Activated effector memory CD4-positive, alpha-beta T cell treated with anti-CD3 and anti-CD28 coated beads, Interleukin-2, amount 50 U/mL, for 16 hours (primary cell): ENCODE measurements at regions not wholly inside any gene's neighbourhood (a gene's known extent, or its start where the extent isn't known, plus 50 kb on each side); places are given as distances from the start of the nearest gene placed in this dataset.
"Not testable (repeated sequence)": the region's sequence is repeated elsewhere in the genome, so short reads cannot be mapped to it uniquely, and the experiment has no call there.

ENCODE experiments used
- DNase-seq: peaks from one replicate; pipeline ENCODE4 v3.0.0-alpha.2; 2020

DNA sequence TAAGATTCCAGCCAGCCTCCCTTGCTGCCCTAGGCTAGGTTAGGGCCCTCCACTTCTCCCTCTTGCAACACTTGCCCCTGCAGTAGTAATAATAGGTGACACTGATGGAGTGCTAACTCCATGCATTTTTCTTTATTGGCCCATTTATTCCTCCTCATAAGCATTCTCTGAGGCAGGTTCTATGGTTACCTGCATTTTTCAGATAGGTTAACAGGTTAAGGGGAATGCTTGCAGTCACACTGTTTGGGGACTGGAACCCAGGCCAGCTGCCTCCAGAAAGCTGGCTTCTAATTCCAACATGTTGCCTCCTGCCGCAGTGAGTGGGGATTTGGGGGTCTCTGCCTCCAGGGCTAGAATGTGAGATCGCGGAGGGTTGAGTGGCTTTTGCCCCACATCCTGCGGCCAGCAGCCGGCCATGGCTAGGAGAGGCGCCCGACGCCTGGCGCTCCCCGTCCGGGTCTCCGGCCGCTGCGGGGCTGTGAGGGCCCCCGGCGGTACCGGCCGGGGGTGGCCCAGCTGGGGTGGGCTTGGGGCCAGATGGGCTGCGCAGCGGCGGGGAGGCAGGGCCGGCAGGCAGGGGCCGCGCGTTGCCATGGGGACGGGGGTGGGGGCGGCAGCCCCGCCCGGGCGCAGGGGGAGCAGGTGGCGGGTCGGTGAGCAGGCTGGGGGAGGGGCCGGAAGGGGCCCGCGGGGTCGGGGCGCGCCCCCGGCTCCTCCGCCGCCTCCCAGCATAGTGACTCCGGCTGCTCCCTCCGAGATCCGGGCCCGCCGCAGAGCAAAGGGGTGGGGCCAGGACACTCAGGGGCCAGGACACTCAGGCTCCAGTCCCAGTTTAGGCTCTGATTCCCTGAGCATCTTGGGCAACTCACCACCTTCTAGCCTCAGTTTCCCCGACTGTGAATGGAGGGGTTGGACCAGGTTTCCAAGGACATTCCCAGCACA lies 68.4 kb upstream of the SSBP3 start:
- peak; percentile 75 for DNase-seq

DNA sequence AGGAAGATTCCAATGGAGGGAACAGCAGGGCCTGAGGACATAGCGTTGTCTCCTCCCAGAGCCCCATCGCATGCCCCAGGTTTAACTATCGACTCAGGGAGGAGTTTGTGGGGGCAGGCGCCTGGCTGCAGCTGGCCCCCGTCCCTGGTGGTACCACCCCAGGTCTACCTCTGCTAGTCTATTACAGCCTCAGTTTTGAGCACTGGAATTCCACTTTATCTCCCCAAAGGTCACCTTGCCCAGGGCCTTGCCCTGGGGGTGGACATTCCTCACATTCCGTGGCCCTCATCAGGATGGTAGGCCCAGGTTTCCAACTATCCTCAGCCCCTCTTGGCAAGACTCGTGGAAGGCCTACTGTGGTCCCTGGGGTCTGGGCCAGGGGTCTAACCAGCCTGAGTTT lies 65.4 kb upstream of the SSBP3 start:
- DNase-seq: no peak

DNA sequence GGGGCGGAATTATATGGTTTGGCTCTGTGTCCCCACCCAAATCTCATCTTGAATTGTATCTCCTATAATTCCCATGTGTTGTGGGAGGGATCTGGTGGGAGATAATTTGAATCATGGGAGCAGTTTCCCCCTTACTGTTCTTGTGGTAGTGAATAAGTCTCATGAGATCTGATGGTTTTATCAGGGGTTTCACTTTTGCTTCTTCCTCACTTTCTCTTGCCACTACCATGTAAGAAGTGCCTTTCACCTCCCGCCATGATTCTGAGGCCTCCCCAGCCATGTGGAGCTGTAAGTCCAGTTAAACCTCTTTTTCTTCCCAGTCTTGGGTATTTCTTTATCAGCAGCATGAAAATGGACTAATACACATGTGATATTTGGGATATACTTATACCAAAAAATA lies 63.2 kb upstream of the SSBP3 start:
- not testable (repeated sequence) for DNase-seq

DNA sequence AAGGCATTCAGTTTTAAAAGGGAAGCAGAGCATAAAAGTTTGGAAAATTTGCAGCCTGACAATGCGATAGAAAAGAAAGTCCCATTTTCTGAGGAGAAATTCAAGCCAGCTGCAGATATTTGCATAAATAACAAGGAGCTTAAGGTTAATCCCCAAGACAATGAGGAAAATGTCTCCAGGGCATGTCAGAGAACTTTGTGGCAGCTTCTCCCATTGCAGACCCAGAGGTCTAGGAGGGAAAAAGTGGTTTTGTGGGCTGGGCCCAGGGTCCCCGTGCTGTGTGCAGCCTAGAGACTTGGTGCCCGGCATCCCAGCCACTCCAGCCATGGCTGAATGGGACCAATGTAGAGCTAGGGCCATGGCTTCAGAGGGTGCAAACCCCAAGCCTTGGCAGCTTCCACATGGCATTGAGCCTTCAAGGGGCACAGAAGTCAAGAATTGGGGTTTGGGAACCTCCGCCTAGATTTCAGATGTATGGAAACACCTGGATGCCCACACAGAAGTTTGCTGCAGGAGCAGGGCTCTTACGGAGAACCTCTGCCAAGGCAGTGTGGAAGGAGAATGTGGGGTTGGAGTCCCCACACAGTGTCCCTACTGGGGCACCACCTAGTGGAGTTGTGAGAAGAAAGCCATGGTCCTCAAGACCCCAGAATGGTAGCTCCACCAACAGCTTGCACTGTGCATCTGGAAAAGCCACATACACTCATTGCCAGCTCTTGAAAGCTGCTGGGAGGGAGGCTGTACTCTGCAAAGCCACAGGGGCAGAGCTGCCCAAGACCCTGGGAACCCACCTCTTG lies 62.3 kb upstream of the SSBP3 start:
- peak; percentile 46 for DNase-seq

DNA sequence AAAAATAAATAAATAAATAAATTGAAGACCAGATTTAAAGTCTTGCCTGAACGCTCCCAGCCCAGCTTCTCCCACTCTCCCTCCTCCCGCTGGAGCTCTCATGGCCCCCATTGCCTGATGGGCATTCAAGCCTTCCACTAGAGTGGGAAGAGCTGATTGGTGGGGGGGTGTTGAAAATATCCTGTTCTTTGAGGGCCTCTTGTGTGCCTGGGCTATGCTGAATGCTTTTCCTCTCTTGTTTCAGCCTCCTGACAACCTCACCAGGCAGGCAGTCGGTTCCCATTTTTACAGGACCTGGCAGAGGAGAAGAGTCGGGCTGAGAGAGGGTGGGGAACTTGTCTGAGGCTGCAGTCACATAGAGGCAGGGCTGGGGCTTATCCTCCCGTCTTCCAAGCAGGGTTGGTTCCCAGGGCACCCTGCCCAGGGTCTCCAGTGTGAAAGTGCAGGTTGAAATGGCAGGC lies 59.2 kb upstream of the SSBP3 start:
- peak; percentile 47 for DNase-seq

DNA sequence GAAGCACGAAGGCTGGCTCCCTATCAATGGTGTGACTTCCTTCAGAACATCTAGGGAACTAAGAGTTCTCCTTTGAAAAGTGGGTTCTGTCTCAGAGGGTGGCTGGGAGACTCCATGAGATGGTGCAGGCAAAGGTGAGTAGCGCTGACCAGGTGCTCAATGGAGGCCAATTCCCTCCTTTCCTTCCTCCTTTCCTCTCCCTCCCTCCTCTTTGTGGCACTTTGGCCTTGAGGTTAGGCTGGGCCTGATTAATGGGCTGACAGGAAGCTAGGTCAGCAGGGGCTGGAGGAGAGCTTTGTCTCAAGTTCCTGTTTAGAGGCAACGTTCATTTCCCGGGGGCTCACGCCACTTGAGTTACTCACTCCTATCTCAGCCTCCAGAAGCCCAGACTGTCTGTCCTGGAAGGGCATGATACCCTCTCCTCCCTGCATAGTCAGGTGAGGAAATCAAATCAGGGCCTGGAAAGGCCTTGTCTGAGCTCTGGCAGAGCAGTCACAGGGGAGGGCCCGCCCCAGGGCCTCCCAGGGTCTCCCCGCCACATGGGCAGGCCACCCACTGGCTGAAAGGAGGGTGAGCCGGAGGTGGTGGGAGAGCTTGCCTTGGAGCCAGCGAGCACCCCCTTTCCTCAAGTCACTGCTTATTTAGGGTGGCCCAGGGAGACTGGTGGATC lies 58.4 kb upstream of the SSBP3 start:
- DNase-seq: no peak

DNA sequence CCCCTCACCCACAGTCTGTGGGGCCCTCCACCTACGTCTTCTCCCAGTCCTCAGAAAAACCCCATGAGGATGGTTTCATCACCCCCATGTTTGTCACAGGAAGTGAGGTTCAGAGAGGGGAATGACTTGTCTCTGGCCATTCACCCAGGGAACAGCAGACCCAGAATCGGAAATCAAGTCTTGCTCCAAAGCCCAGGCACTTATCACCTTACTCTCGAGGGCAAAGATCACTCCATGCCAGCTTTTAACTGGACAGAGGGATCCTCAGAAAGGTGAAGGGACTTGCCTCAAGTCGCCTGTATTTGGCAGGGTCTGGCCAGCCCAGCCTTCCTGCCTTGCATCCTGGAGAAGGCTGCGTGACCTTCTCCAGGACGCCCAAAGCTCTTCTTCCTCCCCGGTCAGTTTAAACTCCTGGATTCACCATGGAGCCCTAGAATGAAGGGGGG lies 57.9 kb upstream of the SSBP3 start:
- DNase-seq: no peak

DNA sequence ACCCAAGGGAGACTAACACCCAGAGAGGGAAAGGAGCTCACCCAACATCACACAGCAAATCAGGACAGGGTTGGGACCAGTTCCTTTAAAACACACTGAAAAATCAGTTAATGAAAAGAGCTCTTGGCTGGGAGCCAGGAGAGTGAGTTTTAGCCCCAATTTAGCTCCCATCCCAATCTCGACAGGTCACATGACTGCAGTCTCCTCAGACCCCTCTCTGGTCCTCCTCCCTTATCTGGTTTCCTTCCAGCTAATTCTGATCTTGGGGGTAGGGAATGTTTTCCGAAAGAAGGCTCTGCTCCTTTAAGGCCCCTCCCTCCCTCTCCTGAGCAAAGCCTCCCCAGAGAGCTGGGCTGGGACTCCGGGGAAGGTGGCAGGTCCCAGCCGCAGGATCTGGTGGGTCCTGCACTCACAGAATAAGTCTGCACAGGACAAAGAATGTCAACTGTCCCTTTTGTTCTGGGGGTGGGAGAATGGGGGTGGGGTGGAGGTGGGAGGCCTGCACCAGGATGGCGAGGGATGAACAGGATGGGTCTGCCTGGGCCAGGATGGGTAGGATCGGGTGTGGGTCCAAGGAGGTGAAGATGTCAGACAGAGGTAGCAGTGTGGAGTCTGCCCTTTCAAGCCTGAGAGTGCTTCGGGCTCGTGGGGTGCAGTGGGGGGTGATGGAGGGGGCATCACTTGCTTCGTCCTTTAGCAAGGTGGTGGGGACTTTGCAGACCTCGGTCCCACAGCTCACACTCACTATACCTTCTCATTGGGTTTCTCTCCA lies 57.3 kb upstream of the SSBP3 start:
- DNase-seq: peak; percentile 12

DNA sequence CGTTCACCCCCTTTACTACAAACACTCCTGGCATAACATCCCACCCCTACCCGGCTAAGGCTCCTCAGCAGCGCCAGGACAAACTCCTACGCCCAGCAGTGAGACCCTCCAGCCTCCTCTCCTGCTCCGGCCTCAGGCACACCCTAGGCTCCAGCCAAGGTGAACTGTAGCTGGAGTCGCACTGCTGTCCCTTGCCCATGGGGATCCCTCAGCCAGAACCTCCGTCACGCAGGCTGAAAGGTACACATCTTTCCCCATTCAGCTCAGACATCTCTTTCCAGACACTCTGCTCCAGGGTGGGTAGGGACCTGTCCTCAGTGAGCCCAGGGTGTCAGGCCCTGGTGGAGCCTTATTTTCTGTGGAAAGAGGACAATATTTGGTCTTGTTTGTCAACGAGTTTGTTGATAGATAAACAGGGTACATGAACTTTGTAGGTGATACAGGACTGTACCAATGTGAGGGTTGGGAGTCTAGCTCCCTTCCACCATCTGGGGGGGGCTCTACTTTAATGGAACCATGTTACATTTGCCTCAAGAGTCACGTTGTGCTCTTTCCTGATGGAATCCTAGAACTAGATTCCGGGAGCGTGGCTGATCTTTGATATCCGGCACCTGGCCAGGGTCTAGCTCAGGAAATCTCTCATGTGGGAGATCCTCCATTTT lies 56.5 kb upstream of the SSBP3 start:
- DNase-seq: peak; percentile 28

DNA sequence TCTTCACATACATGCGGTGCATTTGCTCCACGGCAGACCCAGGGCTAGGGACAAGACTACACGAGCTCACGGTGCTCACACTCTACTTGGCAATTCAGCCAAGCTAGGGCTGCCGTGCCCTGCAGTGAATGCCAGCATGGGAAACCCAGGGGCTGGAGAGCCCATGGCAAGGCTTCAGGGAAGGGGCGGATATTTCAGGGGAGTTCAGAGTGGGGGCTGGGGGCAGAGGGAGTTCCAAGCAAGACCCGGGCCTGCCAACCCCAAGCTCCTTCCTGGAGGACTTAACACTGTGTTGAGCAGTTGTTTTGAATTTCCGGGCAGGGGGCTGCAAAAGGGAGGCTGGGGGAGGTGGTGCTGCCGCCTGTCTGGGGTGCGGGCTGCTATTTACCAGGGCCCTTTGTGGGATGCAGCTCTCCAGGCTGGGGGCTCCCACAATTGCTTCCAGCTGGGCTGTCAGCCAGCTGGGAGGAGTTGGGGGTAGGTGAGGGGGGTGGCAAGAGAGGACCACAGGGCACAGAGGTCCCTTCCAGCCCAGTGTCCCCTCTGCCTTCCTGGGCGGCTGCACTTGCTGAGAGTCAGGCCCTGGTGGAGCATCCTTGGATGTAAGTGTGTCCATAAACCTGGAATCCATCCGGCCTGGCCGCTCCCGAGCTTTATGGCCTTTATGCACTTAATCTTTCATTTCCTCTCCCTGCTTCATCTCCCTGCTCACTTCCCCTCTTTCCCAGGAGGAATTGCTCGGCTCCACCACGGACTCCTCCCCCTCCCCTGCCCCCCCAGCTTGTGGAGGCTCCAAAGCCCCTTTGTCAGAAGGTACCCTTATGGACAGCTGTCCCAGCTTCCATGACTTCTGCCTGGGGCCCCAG lies 55.8 kb upstream of the SSBP3 start:
- DNase-seq: peak; percentile 36

DNA sequence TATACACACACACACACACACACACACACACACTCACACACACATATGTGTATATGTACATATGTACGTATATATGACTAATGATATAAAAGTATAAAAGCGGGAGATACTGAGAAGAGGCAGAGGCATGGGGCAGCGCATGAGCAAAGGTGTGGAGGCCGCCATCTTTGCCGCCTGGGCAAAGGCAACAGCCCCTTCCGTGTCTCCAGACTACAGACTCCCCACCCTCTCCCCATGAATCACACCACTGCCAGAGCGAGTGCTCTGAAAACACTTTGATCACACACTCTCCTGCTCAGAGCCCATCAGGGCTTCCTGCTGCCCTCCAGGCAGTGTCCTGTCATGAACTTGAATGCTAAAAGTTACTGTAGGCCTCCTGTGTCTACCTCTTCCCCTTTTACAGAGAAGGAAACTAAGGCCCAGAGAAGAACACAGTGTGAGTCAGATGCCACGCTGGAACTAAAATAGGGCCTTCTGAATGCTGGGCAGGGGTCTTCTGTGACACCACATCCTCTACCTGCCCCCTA lies 54.7 kb upstream of the SSBP3 start:
- DNase-seq: peak; percentile 60

DNA sequence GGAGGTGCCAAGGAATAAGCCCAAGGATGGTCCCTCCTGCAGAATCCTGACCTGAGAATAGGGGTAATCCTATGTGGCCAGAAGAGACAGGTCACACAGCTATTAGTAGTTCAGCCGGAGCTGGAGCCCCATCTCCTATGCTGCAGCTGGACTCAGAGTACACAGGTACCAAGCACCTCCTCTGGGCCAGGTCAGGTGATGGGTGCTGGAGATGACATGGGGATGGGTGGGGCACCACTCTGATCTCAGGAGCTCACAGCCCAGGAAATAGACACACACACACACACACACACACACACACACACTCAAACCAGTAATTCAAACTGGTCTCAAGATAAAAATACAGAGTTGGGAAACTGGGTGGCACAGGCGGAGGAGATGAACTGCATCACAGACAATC lies 54.2 kb upstream of the SSBP3 start:
- peak; percentile 72 for DNase-seq

DNA sequence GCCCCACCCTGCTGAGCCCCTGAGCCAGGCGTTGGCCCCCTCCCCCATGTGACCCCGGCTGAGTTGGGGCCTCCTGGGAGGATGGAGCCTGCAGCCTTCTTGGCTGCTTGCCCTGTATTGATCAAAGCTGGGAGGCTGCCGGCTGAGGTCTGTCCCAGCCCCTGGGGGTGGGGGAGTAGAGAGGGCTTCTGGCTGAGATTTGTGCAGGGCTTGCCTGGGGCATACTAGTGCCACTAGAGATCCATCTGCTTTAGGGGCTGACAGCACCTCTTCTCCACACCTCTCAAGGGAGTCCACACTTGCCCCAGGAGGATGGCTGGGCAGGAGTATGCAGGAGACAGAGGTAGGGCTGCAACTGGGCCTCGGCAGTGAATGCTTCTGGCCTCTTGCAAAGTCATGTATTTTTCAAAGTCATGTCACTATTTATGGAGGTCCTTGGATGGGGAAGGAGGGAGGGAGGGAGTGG lies 53.6 kb upstream of the SSBP3 start:
- peak; percentile 61 for DNase-seq

DNA sequence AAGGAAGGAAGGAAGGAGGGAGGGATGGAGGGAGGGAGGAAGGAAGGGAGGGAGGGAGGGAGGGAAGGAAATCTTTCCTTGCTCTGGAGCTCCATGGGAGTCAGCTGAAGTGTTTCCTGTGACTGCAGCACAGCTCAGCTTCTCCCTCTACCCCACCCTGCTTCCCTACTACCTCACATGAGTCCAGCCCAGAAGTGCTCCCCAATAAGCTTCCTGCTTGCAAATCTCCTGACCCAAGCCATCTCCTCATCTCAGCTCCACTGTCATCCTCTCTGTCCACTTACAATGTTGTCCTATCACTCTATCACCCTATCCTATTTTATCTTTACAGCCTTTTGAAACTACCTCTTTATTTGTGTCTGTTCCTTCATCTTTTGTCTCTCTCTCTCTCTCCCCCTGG lies 52.9 kb upstream of the SSBP3 start:
- no peak for DNase-seq

DNA sequence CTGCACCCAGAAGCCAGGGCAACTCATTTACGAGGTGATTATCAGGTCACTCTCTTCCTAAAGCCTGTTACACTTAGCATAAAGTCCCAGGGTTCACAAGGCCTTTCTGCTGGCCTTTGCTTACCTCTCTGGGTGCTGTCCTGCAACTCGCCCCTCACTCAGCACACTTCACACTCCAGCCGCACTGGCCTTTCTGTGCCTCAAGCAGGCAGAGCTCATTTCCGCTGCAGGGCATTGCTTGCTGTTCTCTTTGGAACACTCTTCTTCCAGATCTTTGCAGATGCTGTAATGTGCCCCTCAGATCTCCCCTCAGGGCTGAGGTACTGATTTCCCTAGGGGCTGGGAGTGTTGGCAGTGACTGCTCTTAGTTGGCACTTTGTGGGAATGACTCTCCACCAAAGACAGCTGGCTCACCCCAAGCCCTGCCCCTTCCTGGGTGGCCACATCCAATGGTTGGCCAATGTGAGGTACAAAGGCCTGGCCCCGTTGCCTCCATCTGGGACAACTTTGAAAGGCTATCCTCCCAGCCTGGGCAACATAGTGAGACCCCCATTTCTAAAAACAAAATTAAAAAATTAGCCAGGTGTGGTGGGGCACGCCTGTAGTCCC lies 50.8 kb upstream of the SSBP3 start:
- no peak for DNase-seq

DNA sequence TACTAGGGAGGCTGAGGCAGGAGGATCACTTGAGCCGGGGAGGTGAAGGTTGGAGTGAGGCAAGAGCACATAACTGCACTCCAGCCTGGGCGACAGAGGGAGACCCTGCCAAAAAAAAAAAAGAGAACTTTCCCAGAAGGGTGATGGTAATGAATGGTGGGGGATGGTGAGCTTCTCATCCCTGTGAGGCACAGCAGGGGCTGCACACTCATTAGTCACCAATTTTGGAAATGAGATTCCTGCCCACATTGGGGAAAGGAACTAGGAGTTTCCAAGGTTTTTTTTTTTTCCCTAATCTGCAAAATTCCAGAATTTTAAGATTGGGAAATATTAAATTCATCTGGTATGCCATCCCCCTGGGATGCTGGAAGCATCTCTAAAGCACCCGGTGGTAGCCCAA lies 50.2 kb upstream of the SSBP3 start:
- no peak for DNase-seq
